ENCODE measurements at regions not wholly inside any gene's neighbourhood (a gene's known extent, or its start where the extent isn't known, plus 50 kb on each side); places are given as distances from the start of the nearest gene placed in this dataset.

DNA sequence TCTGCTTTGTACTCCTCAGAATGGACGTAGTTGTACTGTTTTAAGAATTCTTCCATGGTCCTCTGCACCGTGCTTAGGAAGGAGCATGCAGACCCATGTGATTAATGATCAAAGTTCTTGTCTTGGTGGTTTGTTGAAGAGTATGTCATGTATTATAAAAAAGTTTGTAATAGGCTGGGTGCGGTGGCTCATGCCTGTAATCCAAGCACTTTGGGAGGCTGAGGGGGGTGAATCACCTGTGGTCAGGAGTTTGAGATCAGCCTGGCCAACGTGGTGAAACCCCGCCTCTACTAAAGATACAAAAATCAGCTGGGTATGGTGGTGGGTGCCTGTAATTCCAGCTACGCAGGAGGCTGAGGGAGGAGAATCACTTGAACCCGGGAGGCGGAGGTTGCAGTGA, 61.8 kb upstream of the RTL1 start:
- TF ChIP-seq, protein P1, sequence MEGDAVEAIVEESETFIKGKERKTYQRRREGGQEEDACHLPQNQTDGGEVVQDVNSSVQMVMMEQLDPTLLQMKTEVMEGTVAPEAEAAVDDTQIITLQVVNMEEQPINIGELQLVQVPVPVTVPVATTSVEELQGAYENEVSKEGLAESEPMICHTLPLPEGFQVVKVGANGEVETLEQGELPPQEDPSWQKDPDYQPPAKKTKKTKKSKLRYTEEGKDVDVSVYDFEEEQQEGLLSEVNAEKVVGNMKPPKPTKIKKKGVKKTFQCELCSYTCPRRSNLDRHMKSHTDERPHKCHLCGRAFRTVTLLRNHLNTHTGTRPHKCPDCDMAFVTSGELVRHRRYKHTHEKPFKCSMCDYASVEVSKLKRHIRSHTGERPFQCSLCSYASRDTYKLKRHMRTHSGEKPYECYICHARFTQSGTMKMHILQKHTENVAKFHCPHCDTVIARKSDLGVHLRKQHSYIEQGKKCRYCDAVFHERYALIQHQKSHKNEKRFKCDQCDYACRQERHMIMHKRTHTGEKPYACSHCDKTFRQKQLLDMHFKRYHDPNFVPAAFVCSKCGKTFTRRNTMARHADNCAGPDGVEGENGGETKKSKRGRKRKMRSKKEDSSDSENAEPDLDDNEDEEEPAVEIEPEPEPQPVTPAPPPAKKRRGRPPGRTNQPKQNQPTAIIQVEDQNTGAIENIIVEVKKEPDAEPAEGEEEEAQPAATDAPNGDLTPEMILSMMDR (IDR thresholded peaks at IDR 0.05): no peak
- TF ChIP-seq POLR2A (IDR thresholded peaks at IDR 0.05): no peak

Data from vagina (tissue), 2 donors.